ENCODE measurements at regions not wholly inside any gene's neighbourhood (a gene's known extent, or its start where the extent isn't known, plus 50 kb on each side); places are given as distances from the start of the nearest gene placed in this dataset.

DNA sequence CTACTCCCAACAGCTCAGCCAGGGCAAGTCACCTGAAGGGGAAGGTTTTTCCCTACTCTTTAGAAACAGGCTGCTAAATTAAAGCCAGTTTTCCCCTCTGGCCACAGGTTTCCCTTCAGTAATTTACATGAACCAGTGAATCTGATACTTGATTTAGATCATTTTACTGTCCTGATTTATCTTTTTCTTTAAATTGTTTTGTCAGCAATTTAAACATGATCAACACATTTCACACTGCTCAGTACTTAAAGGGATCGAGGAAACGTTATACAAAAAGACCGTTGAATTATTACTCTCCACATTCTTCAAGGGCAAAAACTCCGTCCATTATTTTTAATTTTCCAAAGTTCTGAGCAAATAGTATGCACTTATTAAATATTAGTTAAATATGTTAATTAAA is 1165.7 kb upstream of the GYPC start:
- TF ChIP-seq CTCF (IDR thresholded peaks at IDR 0.05) (no peak), ZFX (IDR thresholded peaks at IDR 0.05; ENCODE audit: borderline replicate concordance) (no peak)

Data from 22Rv1 (cell line).